ENCODE measurements at regions not wholly inside any gene's neighbourhood (a gene's known extent, or its start where the extent isn't known, plus 50 kb on each side); places are given as distances from the start of the nearest gene placed in this dataset.

- H3K36me3 ChIP-seq = no peaks in the 10 kb centered on the region
- H3K27me3 ChIP-seq = no peaks in the 10 kb centered on the region
- H3K9me3 ChIP-seq = peaks cover 0 to 45% (median 27%) of the 10 kb centered on the region in 12 donors
- no peak overlapping the region for H3K27ac ChIP-seq
- intact Hi-C loops (cut with DNase I) = no loop called here
- 61 to 72% (median 69%) methylated on average over 5 of the region's 5 CpGs for WGBS, 4 donors
- ATAC-seq (no peak), DNase-seq (no peak)
- no peak overlapping the region for H3K4me3 ChIP-seq
- no peak for TF ChIP-seq CTCF (IDR thresholded peaks at IDR 0.05)
- TF ChIP-seq POLR2A (IDR thresholded peaks at IDR 0.05) = no peak
- H3K4me1 ChIP-seq = no peaks in the 10 kb centered on the region
Measured at GRCh38 chr12:76197283-76197682, 112.8 kb upstream of the NAP1L1 start.

- Histone ChIP-seq H3K9me3 (peaks cover 0 to 40% (median 27%) of the 10 kb centered on the region in 12 donors), H3K4me1 (no peaks in the 10 kb centered on the region), H3K36me3 (no peaks in the 10 kb centered on the region), H3K4me3 (no peak overlapping the region), H3K27me3 (no peaks in the 10 kb centered on the region), H3K27ac (no peak overlapping the region)
- no peak for ATAC-seq
- DNase-seq = no peak
- intact Hi-C loops (cut with DNase I) = no loop called here
- TF ChIP-seq CTCF (IDR thresholded peaks at IDR 0.05) = no peak
- no peak for TF ChIP-seq POLR2A (IDR thresholded peaks at IDR 0.05)
- 37 to 89% (median 62%) methylated on average over 1 of the region's 1 CpG for WGBS, 4 donors
Measured at GRCh38 chr12:76195920-76196319, 111.4 kb upstream of the NAP1L1 start.

- Histone ChIP-seq H3K4me1 (no peaks in the 10 kb centered on the region), H3K4me3 (no peak overlapping the region), H3K27ac (no peak overlapping the region), H3K27me3 (no peaks in the 10 kb centered on the region), H3K9me3 (peaks cover 0 to 28% (median 16%) of the 10 kb centered on the region in 12 donors), H3K36me3 (no peaks in the 10 kb centered on the region)
- DNase-seq (no peak), ATAC-seq (no peak)
- TF ChIP-seq CTCF (IDR thresholded peaks at IDR 0.05) (no peak), POLR2A (IDR thresholded peaks at IDR 0.05) (no peak)
- intact Hi-C loops (cut with DNase I) = no loop called here
Measured at GRCh38 chr12:76194724-76195123, 110.2 kb upstream of the NAP1L1 start.

GRCh38 chr12:76193961-76194360 lies 109.5 kb upstream of the NAP1L1 start:
- H3K4me1 ChIP-seq = no peaks in the 10 kb centered on the region
- no peaks in the 10 kb centered on the region for H3K27me3 ChIP-seq
- H3K4me3 ChIP-seq = no peak overlapping the region
- TF ChIP-seq CTCF (IDR thresholded peaks at IDR 0.05) (no peak), POLR2A (IDR thresholded peaks at IDR 0.05) (no peak)
- H3K36me3 ChIP-seq = no peaks in the 10 kb centered on the region
- intact Hi-C loops (cut with DNase I) = no loop called here
- 76 to 81% (median 77%) methylated on average over 4 of the region's 4 CpGs for WGBS, 4 donors
- peaks cover 0 to 21% (median 10%) of the 10 kb centered on the region in 12 donors for H3K9me3 ChIP-seq
- ATAC-seq (no peak), DNase-seq (no peak)
- no peak overlapping the region for H3K27ac ChIP-seq
